Skeletal muscle satellite cell (primary cell): ENCODE measurements at regions not wholly inside any gene's neighbourhood (a gene's known extent, or its start where the extent isn't known, plus 50 kb on each side); places are given as distances from the start of the nearest gene placed in this dataset.

Experiments used
- H3K27me3 ChIP-seq: 2 replicates; pipeline ENCODE4 v1.7.0; 2013; ENCODE audit warnings: low read length; ENCODE audit not compliant: control insufficient read depth, insufficient read depth
- H3K36me3 ChIP-seq: 2 replicates; pipeline ENCODE4 v1.7.0; 2013; ENCODE audit warnings: mild to moderate bottlenecking, control low read depth, low read length; ENCODE audit not compliant: insufficient read depth
- H3K4me1 ChIP-seq: 2 replicates; pipeline ENCODE4 v1.7.0; 2013; ENCODE audit warnings: low read length; ENCODE audit not compliant: control insufficient read depth, insufficient read depth
- H3K4me2 ChIP-seq: 2 replicates; pipeline ENCODE4 v1.7.0; 2013; ENCODE audit warnings: mild to moderate bottlenecking, low read length
- H3K4me3 ChIP-seq: 2 replicates; pipeline ENCODE4 v1.7.0; 2013; ENCODE audit warnings: low read length
- H3K9ac ChIP-seq: 2 replicates; pipeline ENCODE4 v1.7.0; 2013; ENCODE audit warnings: mild to moderate bottlenecking, low read depth, low read length, moderate library complexity
- H3K9me3 ChIP-seq: replicated peaks from 2 replicates; pipeline ENCODE4 v1.7.0; 2013; ENCODE audit warnings: mild to moderate bottlenecking, control low read depth, low read length

DNA sequence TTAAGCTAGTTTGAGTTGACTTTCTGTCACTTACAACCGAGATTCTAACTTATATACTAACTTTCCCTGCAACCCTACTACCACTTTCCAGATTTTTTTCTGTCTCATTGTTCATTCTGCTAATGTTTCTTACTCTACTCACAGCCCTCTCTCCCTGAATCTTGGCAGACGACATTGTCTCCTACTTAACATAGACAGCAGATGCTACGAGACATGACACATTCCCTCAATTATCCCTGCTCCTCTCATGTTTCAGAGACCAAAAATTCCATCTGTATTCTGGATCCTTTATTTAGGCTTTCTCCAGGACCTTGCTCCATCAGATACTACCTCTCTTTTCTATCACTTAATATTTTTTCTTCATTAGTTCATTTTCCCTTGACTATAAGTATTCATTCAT lies 379.1 kb upstream of the TEX13C start:
- H3K9ac ChIP-seq = no peak overlapping the region
- no peaks in the 10 kb centered on the region for H3K36me3 ChIP-seq
- no peaks in the 10 kb centered on the region for H3K9me3 ChIP-seq
- no peaks in the 10 kb centered on the region for H3K27me3 ChIP-seq
- no peak overlapping the region for H3K4me3 ChIP-seq
- H3K4me1 ChIP-seq = no peaks in the 10 kb centered on the region
- H3K4me2 ChIP-seq = no peak overlapping the region

DNA sequence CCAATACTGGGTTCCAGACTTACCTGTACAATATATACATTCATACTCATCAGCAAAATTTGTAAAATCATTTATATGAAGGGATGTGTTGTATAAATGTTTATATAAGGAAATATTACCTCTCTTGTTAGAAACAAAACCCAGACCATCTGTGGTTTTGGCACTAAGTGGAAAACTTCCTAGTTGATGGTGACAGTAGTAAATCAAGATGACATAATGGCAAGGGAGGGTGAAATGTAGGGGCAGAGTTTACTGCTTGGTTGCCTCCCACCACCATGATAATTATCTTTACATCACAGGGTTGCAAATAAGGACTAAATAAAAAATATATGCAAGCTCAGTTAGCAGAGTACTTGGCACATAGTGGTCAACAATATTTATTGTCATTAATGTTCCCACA lies 365.3 kb upstream of the TEX13C start:
- Histone ChIP-seq H3K9ac (no peak overlapping the region), H3K36me3 (no peaks in the 10 kb centered on the region), H3K4me2 (no peak overlapping the region), H3K27me3 (no peaks in the 10 kb centered on the region), H3K9me3 (no peaks in the 10 kb centered on the region), H3K4me3 (no peak overlapping the region), H3K4me1 (no peaks in the 10 kb centered on the region)

DNA sequence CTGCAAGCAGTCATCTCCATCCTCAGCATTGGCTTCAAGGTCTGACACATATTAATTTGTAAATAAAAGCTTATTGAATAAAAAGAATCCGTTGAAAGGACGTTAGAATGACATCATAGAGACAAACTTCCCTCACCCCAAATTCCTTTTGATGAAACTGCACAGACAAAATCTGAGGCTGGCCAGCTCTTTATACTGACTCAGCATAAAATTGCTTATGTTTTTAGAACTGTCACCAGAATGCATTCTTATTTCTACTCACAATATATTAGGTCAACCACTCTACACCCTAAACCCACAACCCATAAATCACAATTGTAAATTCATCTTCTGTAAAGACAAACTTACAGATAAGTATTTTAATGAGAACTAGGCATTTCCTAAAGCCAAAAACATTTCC lies 359.2 kb upstream of the TEX13C start:
- Histone ChIP-seq H3K4me2 (no peak overlapping the region), H3K36me3 (no peaks in the 10 kb centered on the region), H3K4me3 (no peak overlapping the region), H3K9me3 (no peaks in the 10 kb centered on the region), H3K9ac (no peak overlapping the region), H3K27me3 (no peaks in the 10 kb centered on the region), H3K4me1 (no peaks in the 10 kb centered on the region)

DNA sequence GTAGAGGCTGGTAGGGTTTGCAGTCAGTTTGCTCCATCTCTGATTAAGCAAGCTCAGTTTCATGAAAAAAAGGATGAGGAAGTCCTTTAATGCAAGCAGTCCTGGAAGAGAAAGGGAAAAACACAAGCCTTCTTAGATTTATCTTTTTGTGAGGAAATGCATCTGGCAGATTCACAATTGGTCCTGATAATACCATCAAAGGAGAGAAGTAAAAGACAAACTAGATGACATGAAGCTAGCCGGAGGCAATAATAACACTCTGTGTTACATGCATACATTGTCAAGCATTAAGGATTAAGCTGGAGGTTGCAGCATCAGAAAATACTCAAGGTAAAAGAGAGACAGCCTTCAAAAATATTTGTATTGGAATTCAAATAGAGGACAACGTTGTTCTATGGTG lies 356.0 kb upstream of the TEX13C start, which contains the start of gene TENM1:
TENM1 (minus strand) TSS at position 101 of the 400 bp plus-strand sequence.
- Histone ChIP-seq H3K4me3 (no peak within 1 kb of the TSS), H3K4me2 (no peak within 1 kb of the TSS), H3K4me1 (no peaks in the 10 kb centered on the region), H3K36me3 (no peaks in the 10 kb centered on the region), H3K9ac (no peak within 1 kb of the TSS), H3K9me3 (no peaks in the 10 kb centered on the region), H3K27me3 (no peaks in the 10 kb centered on the region)

DNA sequence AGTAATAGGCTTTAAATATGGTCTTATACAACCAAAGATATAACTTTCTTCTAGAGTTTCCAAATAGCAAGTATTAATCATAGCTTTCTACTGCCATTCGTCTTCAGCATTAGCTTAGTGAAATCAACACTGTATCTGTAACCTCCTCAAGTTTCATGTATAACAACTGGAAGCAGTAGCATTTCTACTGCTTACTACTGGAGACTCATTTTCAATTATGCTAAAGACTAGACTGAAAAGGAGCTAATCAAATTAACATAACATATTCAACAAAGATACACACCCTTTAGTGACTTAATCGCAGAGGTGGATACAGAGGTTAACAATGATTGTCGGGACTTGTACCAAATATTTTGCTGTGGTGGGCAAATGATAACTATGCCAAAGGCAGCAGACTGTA lies 344.2 kb upstream of the TEX13C start:
- H3K9ac ChIP-seq = no peak overlapping the region
- no peaks in the 10 kb centered on the region for H3K36me3 ChIP-seq
- no peaks in the 10 kb centered on the region for H3K4me1 ChIP-seq
- H3K4me3 ChIP-seq = no peak overlapping the region
- H3K9me3 ChIP-seq = no peaks in the 10 kb centered on the region
- H3K27me3 ChIP-seq = no peaks in the 10 kb centered on the region
- H3K4me2 ChIP-seq = no peak overlapping the region

DNA sequence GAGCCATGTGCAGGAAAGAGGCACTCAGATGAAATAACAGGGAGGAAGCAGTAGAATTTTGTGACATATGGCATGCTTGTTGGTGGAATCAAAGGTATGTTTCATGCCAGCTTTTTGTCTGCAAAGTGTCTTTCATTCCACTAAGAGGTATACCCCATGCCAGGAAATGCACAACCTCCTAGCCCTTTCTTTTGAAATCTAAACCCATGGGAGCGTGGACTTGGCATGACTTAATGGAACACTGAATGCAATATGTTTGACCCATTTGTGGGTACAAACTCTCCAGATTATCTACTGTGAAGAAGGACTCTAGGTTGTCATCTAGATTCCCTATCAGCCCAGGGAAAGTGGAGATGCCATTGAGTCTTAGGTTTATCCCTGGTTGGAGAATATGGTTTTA lies 338.3 kb upstream of the TEX13C start:
- Histone ChIP-seq H3K4me2 (no peak overlapping the region), H3K36me3 (no peaks in the 10 kb centered on the region), H3K4me1 (no peaks in the 10 kb centered on the region), H3K9me3 (no peaks in the 10 kb centered on the region), H3K27me3 (no peaks in the 10 kb centered on the region), H3K4me3 (no peak overlapping the region), H3K9ac (no peak overlapping the region)

DNA sequence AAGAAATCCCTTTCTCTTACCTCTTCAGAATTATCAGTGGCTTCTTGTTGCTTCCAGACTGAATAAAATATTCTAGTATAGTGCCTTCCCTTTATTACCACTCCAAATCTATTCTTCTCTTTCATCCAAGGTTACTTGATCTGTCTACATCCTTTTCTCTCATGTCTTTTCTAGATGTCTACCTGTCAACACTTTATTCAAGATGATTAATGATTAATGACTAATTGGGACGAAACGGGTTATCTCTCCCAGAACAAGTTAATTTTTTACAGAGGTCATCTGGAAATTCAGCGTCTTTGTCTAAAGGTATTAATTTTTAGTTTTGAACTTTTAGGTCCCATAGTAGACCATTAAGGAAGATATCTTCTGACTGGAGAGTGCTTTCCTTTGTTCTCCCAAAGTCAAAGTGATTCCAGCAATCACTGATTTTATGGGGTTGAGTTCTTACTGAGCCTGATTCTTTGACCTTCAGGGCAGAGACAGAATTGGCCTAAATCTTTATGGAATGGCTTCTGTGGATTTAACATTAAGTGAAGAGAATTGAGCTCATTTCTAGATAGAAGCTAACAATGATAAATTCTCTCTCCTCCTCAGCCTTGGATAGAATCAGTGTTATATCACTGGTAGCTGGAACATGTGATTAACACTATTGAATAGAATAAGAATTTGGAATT lies 335.4 kb upstream of the TEX13C start:
- Histone ChIP-seq H3K4me2 (no peak overlapping the region), H3K9me3 (no peaks in the 10 kb centered on the region), H3K36me3 (no peaks in the 10 kb centered on the region), H3K4me1 (no peaks in the 10 kb centered on the region), H3K9ac (no peak overlapping the region), H3K4me3 (no peak overlapping the region), H3K27me3 (no peaks in the 10 kb centered on the region)

DNA sequence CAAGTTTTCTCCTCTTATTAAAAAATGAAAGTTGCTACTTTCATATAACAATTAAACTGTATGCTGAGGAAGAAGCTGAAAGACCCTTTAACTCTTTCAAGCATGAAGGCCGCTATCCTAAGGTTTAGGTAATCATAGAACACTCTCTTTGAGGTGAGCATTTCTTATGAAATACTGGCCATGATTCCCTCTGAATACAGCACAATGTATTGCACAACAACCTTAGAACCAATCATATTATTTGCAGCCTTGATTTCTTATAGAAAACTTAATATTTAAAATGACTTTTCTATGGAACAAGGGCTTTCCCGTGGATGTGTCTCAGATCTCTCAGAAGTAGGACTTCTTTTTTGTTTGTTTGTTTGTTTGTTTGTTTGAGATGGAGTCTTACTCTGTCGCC lies 333.4 kb upstream of the TEX13C start:
- Histone ChIP-seq H3K27me3 (no peaks in the 10 kb centered on the region), H3K4me3 (no peak overlapping the region), H3K36me3 (no peaks in the 10 kb centered on the region), H3K4me1 (no peaks in the 10 kb centered on the region), H3K9ac (no peak overlapping the region), H3K9me3 (no peaks in the 10 kb centered on the region), H3K4me2 (no peak overlapping the region)

DNA sequence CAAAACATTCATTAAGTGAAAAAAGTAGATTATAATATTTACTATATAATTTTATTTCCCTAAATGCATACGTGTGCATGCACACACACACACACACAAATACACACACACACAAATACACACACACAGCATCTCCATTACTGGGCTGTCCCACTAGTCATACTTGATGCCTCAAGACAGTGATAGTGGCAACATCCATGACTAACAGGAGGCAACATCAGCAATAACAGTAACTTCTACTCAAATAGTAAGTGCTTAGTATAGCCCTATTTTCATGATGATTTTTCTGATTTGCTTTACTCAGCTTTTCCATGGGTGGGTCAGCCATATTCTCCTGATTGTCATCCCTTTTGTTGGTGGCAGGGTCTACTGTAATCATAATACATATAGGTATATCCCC lies 325.9 kb upstream of the TEX13C start:
- Histone ChIP-seq H3K9me3 (no peaks in the 10 kb centered on the region), H3K9ac (no peak overlapping the region), H3K4me1 (no peaks in the 10 kb centered on the region), H3K36me3 (no peaks in the 10 kb centered on the region), H3K4me3 (no peak overlapping the region), H3K4me2 (no peak overlapping the region), H3K27me3 (no peaks in the 10 kb centered on the region)

DNA sequence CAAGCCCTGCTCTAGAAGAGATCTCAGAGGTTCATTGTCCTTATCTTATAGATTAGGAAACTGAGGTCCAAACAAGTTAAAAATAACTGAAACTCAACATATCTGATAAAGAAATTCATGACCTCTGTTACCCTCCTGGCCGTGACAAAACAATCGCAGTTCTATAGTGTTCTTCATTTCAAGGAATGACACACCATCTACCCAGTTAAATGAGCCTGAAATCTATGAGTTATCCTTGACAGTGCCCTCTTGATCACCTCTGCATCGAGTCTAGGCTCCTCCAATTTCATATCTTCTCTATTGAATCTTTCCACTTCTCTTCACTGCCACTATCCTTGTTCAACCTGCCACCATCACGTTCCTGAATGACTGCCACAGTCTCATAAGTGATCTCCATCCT lies 325.3 kb upstream of the TEX13C start:
- Histone ChIP-seq H3K36me3 (no peaks in the 10 kb centered on the region), H3K9me3 (no peaks in the 10 kb centered on the region), H3K4me3 (no peak overlapping the region), H3K27me3 (no peaks in the 10 kb centered on the region), H3K4me2 (no peak overlapping the region), H3K4me1 (no peaks in the 10 kb centered on the region), H3K9ac (no peak overlapping the region)

DNA sequence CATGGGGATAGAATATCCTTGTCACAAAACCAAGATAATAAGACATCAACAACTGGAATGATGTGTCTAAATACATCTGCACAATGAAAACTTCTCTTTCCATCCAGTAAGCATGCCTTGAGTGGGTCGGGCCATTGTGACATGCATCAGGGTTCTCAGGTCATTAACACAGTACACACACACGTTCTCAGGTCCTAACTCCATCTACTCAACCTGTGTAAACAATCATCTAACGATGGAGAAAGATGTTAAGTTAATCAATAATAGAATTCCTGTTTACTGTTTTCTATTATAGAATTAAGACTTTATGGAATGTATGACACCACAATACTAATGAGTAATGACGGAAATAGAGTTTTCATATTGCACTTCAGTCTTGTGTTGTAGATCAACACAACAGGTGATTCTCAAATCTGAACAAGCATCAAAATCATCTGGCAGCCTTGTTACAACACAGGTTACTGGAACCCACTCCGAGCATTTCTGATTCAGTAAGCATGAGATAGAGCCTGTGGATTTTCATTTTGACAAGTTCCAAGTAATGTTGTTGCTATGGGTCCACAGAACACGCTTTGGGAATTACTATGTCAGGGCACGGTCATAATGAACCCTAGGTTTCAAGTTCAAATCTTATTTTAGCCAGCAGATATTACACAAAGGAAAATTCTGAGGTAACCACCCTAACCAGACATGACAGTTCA lies 315.8 kb upstream of the TEX13C start:
- Histone ChIP-seq H3K9me3 (peaks cover 3% of the 10 kb centered on the region), H3K4me3 (no peak overlapping the region), H3K27me3 (no peaks in the 10 kb centered on the region), H3K4me1 (no peaks in the 10 kb centered on the region), H3K4me2 (no peak overlapping the region), H3K36me3 (no peaks in the 10 kb centered on the region), H3K9ac (no peak overlapping the region)

DNA sequence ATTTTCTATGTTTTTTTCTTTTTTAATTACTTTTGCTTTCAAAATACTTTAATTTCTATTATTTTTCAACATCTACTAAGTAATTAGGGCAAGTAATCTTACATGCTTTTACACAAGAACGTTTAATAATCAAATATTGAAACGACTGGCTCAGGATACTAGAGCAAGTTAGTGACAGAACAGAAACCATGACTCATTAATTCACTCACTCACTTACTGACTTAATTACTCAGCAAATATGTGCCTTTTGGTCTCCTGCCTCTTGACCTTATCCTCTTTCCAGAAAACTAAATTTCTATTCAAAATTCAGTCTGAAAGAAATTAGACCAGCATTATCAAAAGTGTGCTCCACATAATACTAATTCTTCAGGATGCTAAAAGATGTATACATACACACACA lies 314.9 kb upstream of the TEX13C start:
- H3K36me3 ChIP-seq = no peaks in the 10 kb centered on the region
- no peak overlapping the region for H3K4me2 ChIP-seq
- H3K4me3 ChIP-seq = no peak overlapping the region
- no peaks in the 10 kb centered on the region for H3K4me1 ChIP-seq
- peaks cover 3% of the 10 kb centered on the region for H3K9me3 ChIP-seq
- no peaks in the 10 kb centered on the region for H3K27me3 ChIP-seq
- H3K9ac ChIP-seq = no peak overlapping the region
